Smooth muscle cell (in vitro differentiated cells): ENCODE measurements at regions not wholly inside any gene's neighbourhood (a gene's known extent, or its start where the extent isn't known, plus 50 kb on each side); places are given as distances from the start of the nearest gene placed in this dataset.

ENCODE experiments used
- DNase-seq: peaks from one replicate; lab custom pipeline; 2025; ENCODE audit not compliant: unreplicated experiment; lab: John Stamatoyannopoulos, UW
- H2AFZ ChIP-seq: fragments of 200-600 bp; sonication (generic); 2 replicates; pipeline ENCODE4 v1.6.0; 2016; ENCODE audit warnings: antibody characterized with exemption, low read depth, mild to moderate bottlenecking
- H3F3A ChIP-seq: fragments of 200-600 bp; sonication (generic); 2 replicates; pipeline ENCODE4 v1.6.0; 2017; ENCODE audit warnings: antibody characterized with exemption, low read depth
- H3K27ac ChIP-seq: fragments of 200-600 bp; sonication (generic); 2 replicates; pipeline ENCODE4 v1.5.1; 2016; ENCODE audit warnings: low read depth, mild to moderate bottlenecking
- H3K27me3 ChIP-seq: fragments of 200-600 bp; sonication (generic); 2 replicates; pipeline ENCODE4 v1.6.1; 2016; ENCODE audit warnings: low read depth, mild to moderate bottlenecking
- H3K36me3 ChIP-seq: fragments of 200-600 bp; sonication (generic); 2 replicates; pipeline ENCODE4 v1.5.1; 2016; ENCODE audit warnings: low read depth
- H3K4me1 ChIP-seq: fragments of 200-600 bp; sonication (generic); 2 replicates; pipeline ENCODE4 v1.5.1; 2016; ENCODE audit warnings: low read depth
- H3K4me2 ChIP-seq: fragments of 200-600 bp; sonication (generic); 2 replicates; pipeline ENCODE4 v1.6.0; 2016; ENCODE audit warnings: mild to moderate bottlenecking
- H3K4me3 ChIP-seq: fragments of 200-600 bp; sonication (generic); 2 replicates; pipeline ENCODE4 v1.5.1; 2016; ENCODE audit warnings: mild to moderate bottlenecking
- H3K79me2 ChIP-seq: fragments of 200-600 bp; sonication (generic); 2 replicates; pipeline ENCODE4 v1.6.0; 2016; ENCODE audit warnings: low read depth, mild to moderate bottlenecking
- H3K9ac ChIP-seq: fragments of 200-600 bp; sonication (generic); 2 replicates; pipeline ENCODE4 v1.6.0; 2016; ENCODE audit warnings: low read depth
- H3K9me3 ChIP-seq: fragments of 200-600 bp; sonication (generic); replicated peaks from 2 replicates; pipeline ENCODE4 v1.5.1; 2016; ENCODE audit warnings: low read depth
- H4K20me1 ChIP-seq: fragments of 200-600 bp; sonication (generic); 2 replicates; pipeline ENCODE4 v1.6.0; 2016; ENCODE audit warnings: low read depth
- CTCF ChIP-seq: fragments of 200-600 bp; sonication (generic); IDR thresholded peaks from 2 replicates; pipeline ENCODE4 v1.5.1; 2017; ENCODE audit warnings: borderline replicate concordance, mild to moderate bottlenecking, antibody characterized with exemption; ENCODE audit not compliant: insufficient read depth, poor library complexity, severe bottlenecking
- WGBS: methylation state at CpG from one replicate; pipeline ENCODE4 v1.1.7; 2016; ENCODE audit warnings: low lambda C conversion rate; 5-methylcytosine and 5-hydroxymethylcytosine counted together

- DNase-seq, result no peak
- Histone ChIP-seq H4K20me1 (no peaks in the 10 kb centered on the region), H3F3A (no peaks in the 10 kb centered on the region), H3K4me1 (no peaks in the 10 kb centered on the region), H3K9ac (no peak overlapping the region), H3K36me3 (no peaks in the 10 kb centered on the region), H3K79me2 (no peaks in the 10 kb centered on the region), H3K4me3 (no peak overlapping the region), H3K9me3 (no peaks in the 10 kb centered on the region), H3K27me3 (no peaks in the 10 kb centered on the region), H2AFZ (no peak overlapping the region), H3K27ac (no peak overlapping the region), H3K4me2 (no peak overlapping the region)
- 81% methylated on average over 1 of the region's 1 CpG for WGBS
- no peak for TF ChIP-seq CTCF
Measured at GRCh38 chr16:13587181-13587580, 332.8 kb upstream of the ERCC4 start.

GRCh38 chr16:13594823-13595222 lies 325.1 kb upstream of the ERCC4 start:
- no peaks in the 10 kb centered on the region for H3K27me3 ChIP-seq
- H3K9ac ChIP-seq, result no peak overlapping the region
- no peaks in the 10 kb centered on the region for H3K9me3 ChIP-seq
- H3K27ac ChIP-seq, result no peak overlapping the region
- no peak for DNase-seq
- no peak overlapping the region for H3K4me2 ChIP-seq
- no peaks in the 10 kb centered on the region for H4K20me1 ChIP-seq
- 18% methylated on average over 3 of the region's 3 CpGs for WGBS
- H3K36me3 ChIP-seq, result no peaks in the 10 kb centered on the region
- H3F3A ChIP-seq, result no peaks in the 10 kb centered on the region
- no peak overlapping the region for H3K4me3 ChIP-seq
- no peaks in the 10 kb centered on the region for H3K79me2 ChIP-seq
- no peak for TF ChIP-seq CTCF
- H2AFZ ChIP-seq, result no peak overlapping the region
- no peaks in the 10 kb centered on the region for H3K4me1 ChIP-seq

GRCh38 chr16:13606804-13607203 lies 313.1 kb upstream of the ERCC4 start:
- Histone ChIP-seq H3K4me3 (no peak overlapping the region), H3K36me3 (no peaks in the 10 kb centered on the region), H3K27me3 (no peaks in the 10 kb centered on the region), H3K9me3 (no peaks in the 10 kb centered on the region), H2AFZ (no peak overlapping the region), H3K4me1 (no peaks in the 10 kb centered on the region), H3F3A (no peaks in the 10 kb centered on the region), H4K20me1 (no peaks in the 10 kb centered on the region), H3K9ac (no peak overlapping the region), H3K27ac (no peak overlapping the region), H3K79me2 (no peaks in the 10 kb centered on the region), H3K4me2 (no peak overlapping the region)
- no peak for TF ChIP-seq CTCF
- WGBS, result 96% methylated on average over 25 of the region's 25 CpGs
- DNase-seq, result no peak

- no peaks in the 10 kb centered on the region for H3K9me3 ChIP-seq
- WGBS, result 93% methylated on average over 17 of the region's 17 CpGs
- no peaks in the 10 kb centered on the region for H4K20me1 ChIP-seq
- no peaks in the 10 kb centered on the region for H3K36me3 ChIP-seq
- H3K79me2 ChIP-seq, result no peaks in the 10 kb centered on the region
- no peaks in the 10 kb centered on the region for H3K27me3 ChIP-seq
- H3K4me1 ChIP-seq, result no peaks in the 10 kb centered on the region
- TF ChIP-seq CTCF, result no peak
- H3K4me2 ChIP-seq, result no peak overlapping the region
- H3F3A ChIP-seq, result no peaks in the 10 kb centered on the region
- H3K9ac ChIP-seq, result no peak overlapping the region
- no peak overlapping the region for H3K4me3 ChIP-seq
- H2AFZ ChIP-seq, result no peak overlapping the region
- H3K27ac ChIP-seq, result no peak overlapping the region
- no peak for DNase-seq
Measured at GRCh38 chr16:13607289-13607688, 312.7 kb upstream of the ERCC4 start.
